NCI-H1436 treated with DMSO at 0.1 percent for 48 hours (cell line): ENCODE measurements at regions not wholly inside any gene's neighbourhood (a gene's known extent, or its start where the extent isn't known, plus 50 kb on each side); places are given as distances from the start of the nearest gene placed in this dataset.
"Not testable (repeated sequence)": the region's sequence is repeated elsewhere in the genome, so short reads cannot be mapped to it uniquely, and the experiment has no call there.

ENCODE experiments used
- DNase-seq: peaks from one replicate; lab custom pipeline; 2025; lab: John Stamatoyannopoulos, UW

DNA sequence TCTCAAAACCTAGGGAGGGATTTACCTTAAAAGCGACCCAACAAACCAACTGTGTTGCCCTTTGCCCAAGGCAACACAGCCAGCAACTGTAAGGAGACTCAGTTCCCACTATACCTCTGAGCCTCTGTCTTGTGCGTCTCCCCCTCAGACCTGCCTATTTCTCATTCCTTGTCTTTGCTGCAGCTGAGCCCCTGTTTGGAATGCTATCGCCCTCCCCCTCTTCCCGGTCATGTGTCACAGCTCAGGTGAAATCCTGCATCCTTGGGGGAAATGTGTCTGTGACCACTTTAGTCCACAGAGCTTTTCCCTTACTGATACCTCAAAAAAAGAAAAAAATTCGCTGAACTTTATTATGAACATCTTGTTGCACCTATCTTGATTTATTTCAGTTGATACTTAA lies 52.0 kb upstream of the LRIG1 start:
- no peak for DNase-seq

DNA sequence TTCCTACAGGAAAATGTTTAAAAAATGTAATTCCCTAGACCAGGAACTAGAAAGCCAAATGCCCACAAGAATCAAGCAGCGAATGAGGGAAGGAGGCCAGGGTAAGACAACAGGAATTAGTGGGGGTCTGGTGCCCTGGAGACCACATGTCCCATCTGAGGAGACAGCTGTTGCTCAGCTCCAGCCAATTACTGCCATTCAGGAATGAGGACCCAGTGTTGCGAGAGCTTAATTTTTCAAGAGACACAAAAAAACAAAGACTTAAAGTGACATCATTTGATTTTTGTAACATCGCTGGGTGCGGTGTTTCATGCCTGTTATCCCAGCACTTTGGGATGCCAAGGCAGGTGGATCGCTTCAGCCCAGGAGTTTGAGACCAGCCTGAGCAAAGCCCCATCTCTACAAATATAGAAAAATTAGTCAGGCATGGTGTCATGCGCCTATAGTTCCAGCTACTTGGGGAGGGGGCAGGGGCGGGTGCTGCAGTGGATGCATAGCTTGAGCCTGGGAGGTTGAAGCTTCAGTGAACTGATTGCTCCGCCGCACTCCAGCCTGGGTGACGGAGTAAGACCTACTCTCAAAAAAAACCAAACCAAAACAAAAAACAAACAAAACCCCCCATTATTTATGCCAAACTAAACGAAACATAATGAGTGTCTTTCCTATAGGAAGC lies 52.8 kb upstream of the LRIG1 start:
- no peak for DNase-seq

DNA sequence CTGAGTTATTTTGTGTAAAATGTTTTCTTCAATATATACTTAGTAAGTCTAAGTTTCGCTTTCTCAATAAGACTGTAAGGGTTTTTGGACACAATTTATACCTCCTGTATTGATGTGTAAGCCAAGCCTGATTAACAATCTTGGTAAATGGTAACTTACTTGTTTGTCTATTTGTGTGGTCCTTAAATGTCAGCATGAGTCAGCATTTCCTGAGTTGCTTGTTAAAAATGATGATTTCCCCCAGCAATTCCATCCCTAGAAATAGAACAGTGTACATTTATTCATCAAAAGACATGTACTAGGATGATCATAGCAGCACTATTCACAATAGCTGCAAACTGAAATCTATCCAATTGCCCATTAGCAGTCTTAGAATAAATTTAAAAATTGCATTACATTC lies 53.4 kb upstream of the LRIG1 start:
- DNase-seq, result no peak

GRCh38 chr3:66555214-66555844 lies 54.5 kb upstream of the LRIG1 start:
- DNase-seq, result no peak

GRCh38 chr3:66557170-66557569 lies 56.3 kb upstream of the LRIG1 start:
- no peak for DNase-seq

DNA sequence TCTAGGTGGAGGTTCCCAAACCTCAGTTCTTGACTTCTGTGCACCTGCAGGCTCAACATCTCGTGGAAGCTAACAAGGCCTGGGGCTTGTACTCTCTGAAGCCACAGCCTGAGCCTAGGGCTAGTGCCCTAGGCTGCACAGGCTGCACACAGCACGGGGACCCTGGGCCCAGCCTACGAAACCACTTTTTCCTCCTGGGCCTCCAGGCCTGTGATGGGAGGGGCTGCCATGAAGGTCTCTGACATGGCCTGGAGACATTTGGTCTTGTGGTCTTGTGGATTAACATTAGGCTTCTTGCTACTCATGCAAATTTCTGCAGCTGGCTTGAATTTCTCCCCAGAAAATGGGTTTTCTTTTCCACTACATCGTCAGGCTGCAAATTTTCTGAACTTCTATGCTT lies 59.1 kb upstream of the LRIG1 start:
- not testable (repeated sequence) for DNase-seq

DNA sequence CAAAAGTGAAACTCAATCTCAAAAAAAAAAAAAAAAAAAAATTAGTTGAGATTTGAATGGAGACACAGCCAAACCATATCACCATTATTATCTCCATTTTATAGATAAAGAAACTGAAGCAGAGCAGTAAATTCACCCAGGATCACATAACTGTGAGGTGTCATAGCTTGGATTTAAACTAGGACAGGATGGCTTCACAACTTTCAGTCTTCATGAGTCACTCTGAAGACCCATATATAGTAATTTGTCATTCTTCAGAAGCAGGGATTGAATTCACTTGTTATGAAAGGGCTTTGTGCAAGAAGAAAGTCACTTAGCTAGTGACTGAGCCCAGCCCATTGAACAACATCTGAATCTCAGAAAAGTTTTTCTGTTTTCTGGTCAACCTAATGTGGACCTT lies 60.5 kb upstream of the LRIG1 start:
- no peak for DNase-seq

DNA sequence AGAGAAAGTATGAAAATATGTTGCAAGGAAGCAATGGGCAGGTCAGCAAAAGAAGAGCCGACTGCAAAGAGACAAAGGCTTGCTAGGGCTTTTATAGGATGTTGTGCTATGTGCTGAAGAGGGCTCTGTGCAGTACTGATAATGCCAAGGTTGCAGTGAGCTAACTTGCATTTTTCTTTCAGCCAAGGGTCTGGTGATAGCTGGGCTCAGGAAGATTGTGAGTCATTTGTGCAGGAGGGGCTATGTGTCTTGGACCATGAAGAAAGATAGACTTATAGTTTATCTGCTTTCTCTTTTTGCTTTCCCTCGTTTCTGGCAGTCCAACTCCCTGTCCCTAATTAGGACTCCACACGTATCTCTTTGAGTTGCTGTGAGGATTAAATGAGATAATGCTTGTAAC lies 64.5 kb upstream of the LRIG1 start:
- no peak for DNase-seq

DNA sequence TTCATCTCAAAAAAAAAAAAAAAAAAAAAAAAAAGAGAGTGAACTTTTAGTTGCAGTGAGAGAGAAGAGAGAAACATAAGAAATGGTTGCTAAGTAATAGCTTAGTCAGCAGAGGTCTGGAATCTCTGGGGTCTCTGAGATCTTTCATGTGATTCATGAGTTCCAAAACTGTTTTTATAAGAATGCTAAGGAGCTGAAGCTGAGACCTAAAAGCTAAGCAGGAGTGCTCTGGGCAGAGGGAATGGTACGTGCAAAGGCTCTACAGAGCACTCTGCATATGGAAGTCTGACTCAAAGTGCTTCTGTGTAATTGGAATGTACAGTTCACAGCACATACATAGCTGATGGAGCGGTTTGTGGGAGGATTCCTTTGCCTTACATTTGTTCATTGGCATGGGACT lies 66.3 kb upstream of the LRIG1 start:
- no peak for DNase-seq

DNA sequence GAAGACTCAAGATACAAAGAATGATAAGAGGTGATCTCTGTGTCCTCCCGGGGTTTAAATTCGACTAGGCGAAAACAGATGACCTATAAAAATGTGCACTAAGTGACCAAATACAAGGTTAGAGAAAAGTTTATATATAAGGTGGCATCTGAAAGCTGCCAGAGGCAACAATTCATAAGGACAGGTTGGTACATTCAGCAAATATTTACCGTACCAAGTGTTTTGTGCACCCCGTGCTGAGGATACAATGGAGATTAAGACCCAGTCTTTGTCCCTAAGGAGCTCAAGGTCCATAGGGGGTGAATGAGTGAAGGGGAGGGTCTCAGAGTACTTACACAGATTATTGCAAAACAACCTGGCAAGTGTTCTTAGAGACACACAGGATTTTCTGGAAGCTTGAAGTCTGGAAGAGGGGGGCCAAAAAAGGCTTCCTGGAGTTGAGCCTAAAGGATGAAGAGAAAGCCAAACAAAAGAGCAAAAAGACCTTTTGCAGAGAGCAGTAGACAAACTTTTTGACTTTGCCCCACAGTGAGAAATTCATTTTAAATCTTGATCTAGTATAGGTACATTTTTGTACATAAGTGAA lies 71.4 kb upstream of the LRIG1 start:
- DNase-seq, result no peak

- no peak for DNase-seq
Observed at GRCh38 chr3:66572938-66573710, 72.3 kb upstream of the LRIG1 start.

DNA sequence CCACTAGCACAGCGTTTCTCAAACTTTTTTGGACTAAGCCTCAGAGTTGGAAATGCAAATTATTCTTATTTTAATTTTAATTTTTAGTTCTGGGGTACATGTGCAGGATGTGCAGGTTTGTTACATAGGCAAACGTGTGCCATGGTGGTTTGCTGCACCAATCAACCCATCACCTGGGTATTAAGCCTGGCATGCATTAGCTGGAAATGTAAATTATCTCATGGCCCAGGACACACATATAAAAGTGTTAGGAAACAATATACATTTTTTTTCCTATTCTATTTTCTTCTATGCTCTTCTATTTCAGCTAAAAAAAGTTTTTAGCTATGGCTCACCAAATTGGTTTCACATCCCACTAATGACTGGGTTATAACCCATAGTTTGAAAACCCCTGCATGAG lies 73.3 kb upstream of the LRIG1 start:
- DNase-seq, result no peak

DNA sequence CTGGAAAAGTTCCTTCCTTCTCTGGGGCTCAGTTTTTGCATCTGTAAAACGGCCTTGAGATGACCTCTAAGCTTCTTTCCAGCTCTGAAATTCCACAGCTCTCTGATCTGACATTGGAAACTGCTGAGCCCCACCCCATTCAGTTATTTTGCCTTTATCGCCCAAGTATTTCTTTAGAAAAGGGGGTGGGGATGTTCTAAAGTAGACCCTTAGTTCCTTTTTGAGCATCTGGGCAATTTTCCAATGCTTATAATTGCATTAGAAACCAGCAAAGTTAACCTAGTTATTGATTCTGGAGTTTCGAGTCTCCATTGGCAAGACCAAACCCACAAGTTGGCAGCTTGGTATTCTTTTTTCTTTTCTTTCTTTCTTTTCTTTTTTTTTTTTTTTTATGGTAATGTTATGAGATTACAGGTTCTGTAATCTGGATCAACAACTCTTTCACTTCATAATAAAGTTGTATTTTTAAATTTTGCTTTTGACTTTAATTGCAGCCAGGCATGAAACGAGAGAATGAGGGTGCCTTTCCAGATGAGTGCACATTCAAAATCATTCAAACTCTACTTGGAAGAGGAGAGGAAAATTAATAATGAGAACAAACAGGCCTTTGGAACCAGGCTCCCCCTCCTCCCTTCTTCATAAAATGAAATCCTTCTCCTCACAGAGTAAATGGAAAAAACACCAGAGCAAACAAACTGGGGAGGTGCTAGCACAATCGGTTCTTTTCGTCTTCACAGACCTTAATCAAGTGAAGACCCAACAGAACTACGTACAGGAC lies 76.8 kb upstream of the LRIG1 start:
- DNase-seq, result no peak

GRCh38 chr3:66581256-66581655 lies 80.4 kb upstream of the LRIG1 start:
- DNase-seq, result no peak

GRCh38 chr3:66582721-66583423 lies 82.0 kb upstream of the LRIG1 start:
- no peak for DNase-seq

GRCh38 chr3:66583424-66584040 lies 82.7 kb upstream of the LRIG1 start:
- DNase-seq, result no peak

- no peak for DNase-seq
Observed at GRCh38 chr3:66585520-66586095, 84.8 kb upstream of the LRIG1 start.

DNA sequence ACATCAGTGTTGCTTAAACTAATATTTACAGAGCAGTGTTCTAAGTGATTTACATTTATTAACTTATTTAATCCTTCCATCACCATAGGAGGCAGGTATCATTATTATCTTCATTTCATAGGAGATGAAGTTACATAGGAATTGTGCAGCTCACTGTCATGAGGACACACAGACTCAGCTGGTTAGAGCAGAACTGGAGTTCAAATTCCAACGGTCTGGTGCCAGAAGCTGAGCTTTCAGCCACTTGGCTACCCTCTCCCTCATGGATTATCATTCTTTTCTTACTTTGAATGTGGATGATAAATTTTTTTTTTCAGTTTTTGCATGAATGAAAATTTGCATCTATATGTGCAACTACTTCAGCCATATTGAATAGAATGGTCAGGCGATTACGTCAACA lies 86.0 kb upstream of the LRIG1 start:
- no peak for DNase-seq

GRCh38 chr3:66588340-66588847 lies 87.6 kb upstream of the LRIG1 start:
- DNase-seq, result no peak

GRCh38 chr3:66592016-66592761 lies 91.4 kb upstream of the LRIG1 start:
- no peak for DNase-seq
